ENCODE measurements at regions not wholly inside any gene's neighbourhood (a gene's known extent, or its start where the extent isn't known, plus 50 kb on each side); places are given as distances from the start of the nearest gene placed in this dataset.

- H3K27ac Mint-ChIP-seq, result no peak overlapping the region
- no peaks in the 10 kb centered on the region for H3K27me3 Mint-ChIP-seq
- no peak for ATAC-seq (replicated peaks)
- H3K36me3 Mint-ChIP-seq (ENCODE audit: insufficient read depth), result no peaks in the 10 kb centered on the region
- H3K9me3 Mint-ChIP-seq, result peaks cover 0 to 13% of the 10 kb centered on the region in 2 donors
- no peaks in the 10 kb centered on the region for H3K4me1 Mint-ChIP-seq (ENCODE audit: low read depth in 2 of 2)
- no peak for DNase-seq
- H3K4me3 Mint-ChIP-seq, result no peak overlapping the region
Measured at GRCh38 chr6:8749465-8749864, 314.1 kb upstream of the SLC35B3 start.

GRCh38 chr6:8743170-8743745 lies 307.9 kb upstream of the SLC35B3 start:
- no peaks in the 10 kb centered on the region for H3K4me1 Mint-ChIP-seq (ENCODE audit: low read depth in 2 of 2)
- H3K27ac Mint-ChIP-seq, result no peak overlapping the region
- H3K9me3 Mint-ChIP-seq, result peaks cover 8 to 10% of the 10 kb centered on the region in 2 donors
- ATAC-seq (replicated peaks) (no peak), DNase-seq (no peak)
- no peaks in the 10 kb centered on the region for H3K27me3 Mint-ChIP-seq
- no peaks in the 10 kb centered on the region for H3K36me3 Mint-ChIP-seq (ENCODE audit: insufficient read depth)
- H3K4me3 Mint-ChIP-seq, result peak overlapping the region in 1 of 2 donors; percentile 39

- DNase-seq (no peak), ATAC-seq (replicated peaks) (no peak)
- H3K4me1 Mint-ChIP-seq (ENCODE audit: low read depth in 2 of 2), result no peaks in the 10 kb centered on the region
- H3K27ac Mint-ChIP-seq, result no peak overlapping the region
- H3K4me3 Mint-ChIP-seq, result no peak overlapping the region
- H3K27me3 Mint-ChIP-seq, result no peaks in the 10 kb centered on the region
- no peaks in the 10 kb centered on the region for H3K36me3 Mint-ChIP-seq (ENCODE audit: insufficient read depth)
- H3K9me3 Mint-ChIP-seq, result peaks cover 8 to 10% of the 10 kb centered on the region in 2 donors
Measured at GRCh38 chr6:8739454-8739853, 304.1 kb upstream of the SLC35B3 start.

GRCh38 chr6:8738951-8739350 lies 303.6 kb upstream of the SLC35B3 start:
- ATAC-seq (replicated peaks) (no peak), DNase-seq (no peak)
- Mint-ChIP-seq H3K4me1 (ENCODE audit: low read depth in 2 of 2) (no peaks in the 10 kb centered on the region), H3K36me3 (ENCODE audit: insufficient read depth) (no peaks in the 10 kb centered on the region), H3K27me3 (no peaks in the 10 kb centered on the region), H3K9me3 (peaks cover 8 to 11% of the 10 kb centered on the region in 2 donors), H3K4me3 (no peak overlapping the region), H3K27ac (no peak overlapping the region)

- ATAC-seq (replicated peaks) (no peak), DNase-seq (no peak)
- Mint-ChIP-seq H3K4me1 (ENCODE audit: low read depth in 2 of 2) (no peaks in the 10 kb centered on the region), H3K36me3 (ENCODE audit: insufficient read depth) (no peaks in the 10 kb centered on the region), H3K9me3 (peaks cover 8 to 20% of the 10 kb centered on the region in 2 donors), H3K4me3 (no peak overlapping the region), H3K27ac (no peak overlapping the region), H3K27me3 (no peaks in the 10 kb centered on the region)
Measured at GRCh38 chr6:8736156-8736895, 301.0 kb upstream of the SLC35B3 start.

GRCh38 chr6:8733879-8734278 lies 298.5 kb upstream of the SLC35B3 start:
- DNase-seq, result no peak
- Mint-ChIP-seq H3K9me3 (peaks cover 0 to 16% of the 10 kb centered on the region in 2 donors), H3K27ac (no peak overlapping the region), H3K4me1 (ENCODE audit: low read depth in 2 of 2) (no peaks in the 10 kb centered on the region), H3K4me3 (no peak overlapping the region), H3K27me3 (no peaks in the 10 kb centered on the region), H3K36me3 (ENCODE audit: insufficient read depth) (no peaks in the 10 kb centered on the region)
- no peak for ATAC-seq (replicated peaks)

GRCh38 chr6:8731874-8732273 lies 296.5 kb upstream of the SLC35B3 start:
- peaks cover 0 to 12% of the 10 kb centered on the region in 2 donors for H3K9me3 Mint-ChIP-seq
- no peak overlapping the region for H3K27ac Mint-ChIP-seq
- no peaks in the 10 kb centered on the region for H3K4me1 Mint-ChIP-seq (ENCODE audit: low read depth in 2 of 2)
- no peaks in the 10 kb centered on the region for H3K36me3 Mint-ChIP-seq (ENCODE audit: insufficient read depth)
- no peaks in the 10 kb centered on the region for H3K27me3 Mint-ChIP-seq
- DNase-seq (no peak), ATAC-seq (replicated peaks) (no peak)
- no peak overlapping the region for H3K4me3 Mint-ChIP-seq

- no peak overlapping the region for H3K27ac Mint-ChIP-seq
- no peaks in the 10 kb centered on the region for H3K36me3 Mint-ChIP-seq (ENCODE audit: insufficient read depth)
- ATAC-seq (replicated peaks) (no peak), DNase-seq (no peak)
- H3K4me3 Mint-ChIP-seq, result no peak overlapping the region
- H3K4me1 Mint-ChIP-seq (ENCODE audit: low read depth in 2 of 2), result no peaks in the 10 kb centered on the region
- H3K27me3 Mint-ChIP-seq, result no peaks in the 10 kb centered on the region
- H3K9me3 Mint-ChIP-seq, result peaks cover 0 to 2% of the 10 kb centered on the region in 2 donors
Measured at GRCh38 chr6:8710668-8711431, 275.5 kb upstream of the SLC35B3 start.

- Mint-ChIP-seq H3K27me3 (no peaks in the 10 kb centered on the region), H3K4me1 (ENCODE audit: low read depth in 2 of 2) (no peaks in the 10 kb centered on the region), H3K27ac (no peak overlapping the region), H3K9me3 (peaks cover 0 to 2% of the 10 kb centered on the region in 2 donors), H3K4me3 (no peak overlapping the region), H3K36me3 (ENCODE audit: insufficient read depth) (no peaks in the 10 kb centered on the region)
- ATAC-seq (replicated peaks) (no peak), DNase-seq (no peak)
Measured at GRCh38 chr6:8707956-8708772, 272.8 kb upstream of the SLC35B3 start.

- ATAC-seq (replicated peaks), result no peak
- H3K4me1 Mint-ChIP-seq (ENCODE audit: low read depth in 2 of 2), result no peaks in the 10 kb centered on the region
- no peak overlapping the region for H3K4me3 Mint-ChIP-seq
- peaks cover 0 to 4% of the 10 kb centered on the region in 2 donors for H3K9me3 Mint-ChIP-seq
- no peak for DNase-seq
- H3K27me3 Mint-ChIP-seq, result no peaks in the 10 kb centered on the region
- H3K36me3 Mint-ChIP-seq (ENCODE audit: insufficient read depth), result no peaks in the 10 kb centered on the region
- H3K27ac Mint-ChIP-seq, result no peak overlapping the region
Measured at GRCh38 chr6:8707369-8707768, 272.0 kb upstream of the SLC35B3 start.

GRCh38 chr6:8705435-8706020 lies 270.2 kb upstream of the SLC35B3 start:
- H3K9me3 Mint-ChIP-seq, result peaks cover 5 to 18% of the 10 kb centered on the region in 2 donors
- H3K36me3 Mint-ChIP-seq (ENCODE audit: insufficient read depth), result no peaks in the 10 kb centered on the region
- DNase-seq, result no peak
- ATAC-seq (replicated peaks), result no peak
- no peak overlapping the region for H3K4me3 Mint-ChIP-seq
- no peak overlapping the region for H3K27ac Mint-ChIP-seq
- no peaks in the 10 kb centered on the region for H3K27me3 Mint-ChIP-seq
- H3K4me1 Mint-ChIP-seq (ENCODE audit: low read depth in 2 of 2), result no peaks in the 10 kb centered on the region

- Mint-ChIP-seq H3K9me3 (peaks cover 9 to 30% of the 10 kb centered on the region in 2 donors), H3K27me3 (no peaks in the 10 kb centered on the region), H3K4me3 (no peak overlapping the region), H3K36me3 (ENCODE audit: insufficient read depth) (no peaks in the 10 kb centered on the region), H3K27ac (no peak overlapping the region), H3K4me1 (ENCODE audit: low read depth in 2 of 2) (no peaks in the 10 kb centered on the region)
- DNase-seq (no peak), ATAC-seq (replicated peaks) (no peak)
Measured at GRCh38 chr6:8703059-8703458, 267.7 kb upstream of the SLC35B3 start.

GRCh38 chr6:8688821-8689220 lies 253.5 kb upstream of the SLC35B3 start:
- no peak overlapping the region for H3K4me3 Mint-ChIP-seq
- no peaks in the 10 kb centered on the region for H3K36me3 Mint-ChIP-seq (ENCODE audit: insufficient read depth)
- no peak for DNase-seq
- no peak for ATAC-seq (replicated peaks)
- no peak overlapping the region for H3K27ac Mint-ChIP-seq
- no peaks in the 10 kb centered on the region for H3K4me1 Mint-ChIP-seq (ENCODE audit: low read depth in 2 of 2)
- H3K27me3 Mint-ChIP-seq, result no peaks in the 10 kb centered on the region
- peaks cover 13 to 29% of the 10 kb centered on the region in 2 donors for H3K9me3 Mint-ChIP-seq

All from effector memory CD8-positive, alpha-beta T cell (primary cell).